NCI-H446 treated with DMSO at 0.1 percent for 48 hours (cell line): ENCODE measurements at regions not wholly inside any gene's neighbourhood (a gene's known extent, or its start where the extent isn't known, plus 50 kb on each side); places are given as distances from the start of the nearest gene placed in this dataset.
"Not testable (repeated sequence)": the region's sequence is repeated elsewhere in the genome, so short reads cannot be mapped to it uniquely, and the experiment has no call there.

Source experiments
- DNase-seq: peaks from one replicate; lab custom pipeline; 2025; lab: John Stamatoyannopoulos, UW

DNA sequence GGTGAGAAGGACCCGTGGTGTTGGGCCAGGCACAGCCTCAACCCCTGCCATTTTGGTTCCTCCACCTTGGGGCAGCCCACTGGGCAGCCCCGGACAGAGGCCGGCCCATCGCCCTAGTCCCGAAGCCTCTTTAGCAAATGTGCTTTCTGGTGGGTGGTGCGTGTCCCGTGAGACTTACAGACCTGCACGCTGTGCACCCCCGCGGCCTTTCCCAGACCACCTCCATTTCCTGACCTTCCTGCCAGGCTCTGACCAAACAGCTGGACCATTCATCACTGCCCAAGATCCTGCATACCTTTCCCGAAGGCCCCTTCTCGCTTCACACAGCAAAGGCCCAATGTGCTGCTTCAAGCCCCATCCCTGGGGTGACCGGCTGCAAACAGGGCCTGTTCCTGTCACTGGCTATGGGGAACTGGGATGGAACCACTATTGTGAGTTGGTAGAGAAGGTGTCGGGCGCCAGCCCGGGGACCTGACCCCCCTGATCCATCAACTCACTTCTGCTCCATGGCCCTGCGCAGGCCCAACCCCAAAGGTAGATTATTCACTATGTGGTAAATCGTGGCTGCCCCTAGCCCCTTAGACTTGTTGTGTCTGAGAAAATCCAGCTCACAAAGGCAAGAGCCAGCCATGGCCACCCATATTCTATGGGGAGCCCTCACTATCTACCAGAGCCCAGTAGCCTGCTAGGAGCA lies 341.0 kb downstream of the EIPR1 start:
- no peak for DNase-seq

DNA sequence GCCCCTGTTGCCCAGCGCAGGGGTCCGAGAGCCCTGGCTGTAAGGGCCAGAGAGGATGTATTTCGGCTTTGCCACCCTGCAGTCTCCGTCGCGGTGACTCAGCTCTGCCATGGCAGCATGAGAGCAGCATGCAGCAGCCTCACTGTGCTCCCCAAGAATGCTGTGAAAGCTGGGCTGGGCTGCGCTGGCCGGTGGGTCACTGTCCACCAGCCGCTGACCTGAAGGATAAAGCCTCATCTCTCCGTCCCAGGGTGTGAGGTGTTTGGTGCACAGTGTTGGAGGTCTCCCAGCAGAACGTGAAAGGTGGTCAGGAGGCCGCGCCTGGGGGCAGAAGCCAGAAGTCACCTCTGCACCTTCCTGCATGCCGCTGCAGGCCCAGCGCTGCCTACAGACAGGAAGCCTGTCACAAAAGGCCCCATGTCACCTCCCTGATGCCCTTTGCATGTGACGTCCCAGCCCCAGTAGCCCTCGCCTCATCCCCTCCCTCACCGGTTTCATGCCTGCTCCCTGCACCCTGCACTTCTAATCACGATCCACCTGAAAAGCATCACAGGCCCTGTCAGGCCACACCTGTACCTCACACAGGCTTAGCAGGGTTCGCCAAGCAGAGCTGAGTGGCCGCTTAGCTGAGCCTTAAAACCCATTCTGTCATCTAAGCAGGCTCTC lies 342.1 kb downstream of the EIPR1 start:
- DNase-seq = no peak

DNA sequence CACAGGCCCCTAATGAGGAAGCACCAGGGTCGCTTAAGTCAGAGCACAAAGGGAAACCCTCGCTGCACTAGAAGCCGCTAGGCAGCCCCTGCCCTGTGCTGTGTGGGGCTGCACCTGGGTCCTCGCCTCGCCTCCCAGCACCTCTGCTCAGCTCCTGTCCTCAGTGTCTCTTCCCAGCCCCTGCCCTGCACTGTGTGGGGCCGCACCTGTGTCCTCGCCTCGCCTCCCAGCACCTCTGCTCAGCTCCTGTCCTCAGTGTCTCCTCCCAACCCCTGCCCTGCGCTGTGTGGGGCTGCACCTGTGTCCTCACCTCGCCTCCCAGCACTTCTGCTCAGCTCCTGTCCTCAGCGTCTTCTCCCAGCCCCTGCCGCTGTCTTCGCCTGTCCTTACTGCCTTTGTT lies 342.8 kb downstream of the EIPR1 start:
- no peak for DNase-seq

DNA sequence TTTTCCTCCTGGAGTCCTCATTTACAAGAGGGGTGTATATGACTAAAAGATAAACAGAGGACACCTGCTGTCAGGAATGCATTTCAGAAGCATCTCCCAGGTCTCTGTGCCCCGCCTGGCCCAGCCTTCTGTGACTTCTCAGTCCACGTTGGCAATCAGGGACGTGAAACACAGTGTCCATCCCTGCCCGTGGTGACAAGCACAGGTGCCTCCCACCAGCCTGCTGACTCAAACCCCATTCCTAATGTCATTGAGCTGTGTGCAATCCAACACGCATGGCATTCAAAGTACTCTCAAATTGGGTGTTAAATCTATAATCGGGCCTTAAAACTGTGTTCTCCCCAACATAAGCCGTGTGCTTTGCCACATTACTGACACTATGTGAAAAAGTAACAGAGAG lies 343.2 kb downstream of the EIPR1 start:
- DNase-seq = no peak

DNA sequence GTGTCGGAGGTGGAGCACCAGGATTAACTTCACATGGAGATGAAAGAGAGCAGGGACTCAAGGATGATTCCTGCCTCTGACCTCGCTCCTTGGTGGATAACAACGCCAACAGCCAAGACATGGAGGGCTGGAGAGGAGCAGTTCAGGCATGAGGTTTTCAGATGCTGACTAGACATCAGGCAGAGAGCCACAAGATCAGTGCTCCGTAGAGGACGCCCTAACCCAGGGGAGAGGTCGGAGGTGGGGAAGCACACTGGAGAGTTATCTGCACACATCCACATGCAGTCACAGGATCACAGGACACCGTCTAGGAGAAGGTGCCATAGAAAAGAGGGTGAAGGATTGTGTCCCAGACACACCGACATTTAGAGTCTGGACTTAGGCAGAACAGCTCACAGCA lies 344.3 kb downstream of the EIPR1 start:
- no peak for DNase-seq

DNA sequence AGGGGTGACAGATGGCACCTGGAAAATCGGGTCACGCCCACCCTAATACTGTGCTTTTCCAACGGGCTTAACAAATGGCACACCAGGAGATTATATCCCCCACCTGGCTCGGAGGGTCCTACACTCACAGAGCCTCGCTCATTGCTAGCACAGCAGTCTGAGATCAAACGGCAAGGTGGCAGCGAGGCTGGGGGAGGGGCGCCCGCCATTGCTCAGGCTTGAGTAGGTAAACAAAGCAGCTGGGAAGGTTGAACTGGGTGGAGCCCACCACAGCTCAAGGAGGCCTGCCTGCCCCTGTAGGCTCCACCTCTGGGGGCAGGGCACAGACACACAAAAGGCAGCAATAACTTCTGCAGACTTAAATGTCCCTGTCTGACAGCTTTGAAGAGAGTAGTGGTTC lies 346.8 kb downstream of the EIPR1 start:
- DNase-seq = not testable (repeated sequence)

DNA sequence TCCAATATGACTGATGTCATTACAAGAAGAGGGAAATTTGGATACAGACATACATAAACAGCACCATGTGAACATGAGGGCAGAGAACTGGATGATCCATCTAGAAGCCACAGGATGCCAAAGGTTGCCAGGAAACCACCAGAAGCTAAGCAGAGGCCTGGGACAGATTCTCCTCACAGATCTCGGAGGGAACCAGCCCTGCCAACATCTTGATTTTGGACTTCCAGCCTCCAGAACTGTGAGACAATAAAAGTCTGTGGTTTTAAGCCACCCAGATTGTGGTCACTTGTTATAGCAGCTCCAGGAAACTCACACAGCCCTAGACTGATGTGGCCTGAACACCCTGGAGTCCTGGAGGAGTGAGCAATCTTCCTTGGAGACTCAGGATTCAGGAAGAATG lies 351.6 kb downstream of the EIPR1 start:
- DNase-seq = no peak

DNA sequence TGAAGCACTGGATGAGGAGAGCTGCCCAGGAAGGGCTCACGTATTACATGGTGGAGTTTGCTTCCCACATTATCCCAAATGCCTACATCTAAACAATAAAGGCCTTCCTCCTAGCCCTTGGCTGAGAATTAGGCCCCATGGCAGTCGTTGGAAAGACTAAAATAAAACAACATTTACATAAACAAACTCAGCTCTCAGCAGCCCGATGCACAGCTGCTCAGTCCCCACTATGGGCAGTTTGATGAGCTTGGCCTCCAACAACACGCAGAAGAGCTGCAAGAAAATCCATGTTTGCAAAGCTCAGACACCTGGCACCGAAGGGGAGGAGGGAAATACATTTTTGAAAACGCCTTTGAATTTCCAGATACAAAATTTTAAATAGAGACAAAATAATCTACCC lies 352.4 kb downstream of the EIPR1 start:
- DNase-seq = no peak

DNA sequence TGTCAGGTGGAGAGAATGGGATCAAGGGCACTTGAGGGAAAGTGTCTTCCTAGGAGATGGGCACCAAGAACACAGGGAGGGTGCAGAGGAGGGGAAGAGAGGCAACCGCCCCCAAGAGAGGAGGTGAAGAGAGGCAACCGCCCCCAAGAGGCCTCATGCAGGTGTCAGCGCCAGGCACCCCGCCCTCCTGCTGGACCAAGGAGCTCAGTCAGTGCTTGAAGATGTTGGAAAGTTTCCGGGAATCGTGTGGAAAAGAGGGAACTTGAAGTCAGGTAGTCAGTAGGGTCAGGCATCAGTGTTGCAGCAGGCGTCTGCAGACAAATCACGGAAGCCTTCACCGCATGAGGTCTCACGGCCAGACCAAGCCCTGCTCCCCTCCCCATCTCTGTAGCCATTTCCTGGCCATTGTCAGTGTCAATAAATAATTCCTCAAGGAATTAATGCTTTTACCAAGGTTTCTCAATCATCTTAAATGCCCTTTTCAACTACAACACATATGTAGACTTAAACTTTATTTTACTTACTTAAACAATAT lies 353.1 kb downstream of the EIPR1 start:
- DNase-seq = no peak

DNA sequence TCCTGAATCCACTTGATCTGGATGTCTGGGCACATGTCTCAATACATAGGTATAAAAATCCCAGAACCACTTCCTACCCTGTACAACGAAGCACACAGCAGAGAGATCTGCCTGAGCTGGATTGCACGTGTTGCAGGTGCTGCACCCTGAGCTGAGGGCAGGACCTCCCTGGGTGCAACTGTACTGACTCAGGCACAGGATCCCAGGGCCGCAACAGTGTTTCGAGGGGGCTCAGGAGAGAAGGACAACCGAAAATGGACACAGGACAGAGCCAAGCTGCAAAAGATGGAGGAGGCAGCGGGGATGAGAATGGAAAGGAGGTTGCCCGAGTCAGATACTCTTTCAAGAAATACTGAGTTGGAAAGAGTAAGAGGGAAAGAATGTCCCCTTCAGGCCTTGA lies 354.1 kb downstream of the EIPR1 start:
- DNase-seq = no peak

DNA sequence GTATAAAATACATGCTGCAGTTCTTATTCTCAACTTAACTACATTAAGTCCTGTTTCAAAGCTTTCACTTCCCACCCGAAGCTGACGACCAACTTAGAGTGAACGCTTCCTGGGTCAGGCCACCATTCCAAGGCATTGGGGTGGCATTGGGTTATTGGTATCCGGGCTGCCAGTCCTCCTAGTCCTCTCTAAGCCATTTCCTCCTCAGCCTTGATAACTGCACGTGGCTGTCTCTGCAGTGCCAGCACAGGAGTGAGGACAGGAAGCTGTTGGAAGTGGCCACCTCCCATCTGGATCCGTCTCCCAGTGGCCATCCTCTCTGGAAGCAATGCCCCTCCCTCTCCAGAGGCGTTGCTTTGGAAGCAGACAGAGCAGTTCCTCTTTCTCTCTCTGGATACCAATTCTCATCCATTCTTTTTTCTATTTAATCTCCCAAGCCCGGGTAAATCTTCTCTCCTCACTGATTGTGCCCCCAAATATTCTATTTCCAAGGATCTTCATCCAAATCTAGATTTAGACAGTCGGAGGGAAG lies 354.7 kb downstream of the EIPR1 start:
- no peak for DNase-seq

DNA sequence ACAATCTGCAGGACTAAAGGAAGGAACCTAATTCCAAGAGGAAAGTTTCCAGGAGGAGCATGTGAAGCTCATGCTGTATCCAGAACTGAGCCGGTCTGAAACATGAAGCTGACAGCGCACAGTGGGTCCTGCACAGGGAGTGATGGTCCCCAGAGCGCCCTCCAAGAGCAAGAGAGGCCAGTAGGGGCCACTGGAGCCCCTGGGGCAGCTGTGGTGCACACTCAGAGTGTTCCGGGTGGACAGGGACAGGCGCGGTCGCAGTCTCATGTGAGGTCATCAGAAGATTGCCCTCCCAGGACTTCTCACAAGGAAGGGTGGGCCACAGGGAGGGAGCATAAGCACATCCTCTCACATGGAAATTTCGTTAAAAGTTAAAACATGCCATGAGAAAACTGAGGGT lies 355.9 kb downstream of the EIPR1 start:
- no peak for DNase-seq

DNA sequence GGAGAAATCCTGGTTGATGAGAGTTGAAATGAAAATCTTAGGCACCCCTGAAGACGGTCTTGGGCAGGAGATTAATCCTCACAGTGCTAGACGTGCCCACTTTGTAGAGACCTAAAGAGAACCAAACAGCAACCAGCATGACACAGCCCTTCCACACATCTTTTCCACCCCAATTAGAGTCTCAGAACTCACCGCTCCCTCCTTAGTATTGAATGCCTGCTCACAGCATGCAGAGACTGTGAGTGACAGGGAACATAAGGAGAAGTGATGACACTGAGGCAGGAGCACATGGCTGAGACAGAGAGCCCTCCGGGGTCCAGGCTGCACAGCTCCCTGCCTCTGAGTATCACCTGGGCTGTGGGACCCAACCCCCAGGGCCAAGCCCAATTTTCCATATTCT lies 367.6 kb downstream of the EIPR1 start:
- DNase-seq = no peak

DNA sequence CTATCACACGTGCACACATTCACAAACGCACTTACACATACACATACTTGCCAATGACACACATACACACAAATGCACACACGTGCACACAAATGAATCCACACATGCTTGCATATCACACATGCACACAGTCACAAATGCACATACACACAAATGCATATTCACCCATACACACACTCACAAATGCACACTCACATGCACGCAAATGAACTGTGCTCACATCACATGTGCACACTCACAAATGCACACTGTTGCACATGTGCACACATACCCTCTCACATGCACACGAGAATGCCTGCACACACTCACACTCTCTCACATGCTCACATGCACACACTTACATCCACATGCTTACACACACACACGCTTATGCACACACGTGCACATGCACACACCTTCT lies 368.1 kb downstream of the EIPR1 start:
- DNase-seq = no peak

DNA sequence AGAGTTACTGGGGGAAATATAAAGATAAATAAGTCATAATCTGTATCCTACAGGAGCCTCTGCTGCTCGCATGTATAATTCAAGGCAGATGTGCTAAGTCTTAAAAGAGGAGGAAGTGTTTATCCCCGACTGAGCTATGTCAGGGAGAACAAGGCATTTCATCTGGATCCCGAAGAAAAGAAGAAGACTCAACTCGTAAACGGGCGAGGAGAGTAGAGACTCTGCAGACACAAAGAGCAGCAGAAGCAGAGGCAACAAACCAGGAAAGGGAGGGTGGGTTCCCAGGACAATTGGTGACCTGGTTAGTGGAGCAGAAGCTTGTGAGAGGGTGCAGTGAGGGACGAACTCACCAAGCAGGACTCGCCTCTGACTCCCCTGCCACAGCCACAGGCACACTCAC lies 368.6 kb downstream of the EIPR1 start:
- DNase-seq = no peak

DNA sequence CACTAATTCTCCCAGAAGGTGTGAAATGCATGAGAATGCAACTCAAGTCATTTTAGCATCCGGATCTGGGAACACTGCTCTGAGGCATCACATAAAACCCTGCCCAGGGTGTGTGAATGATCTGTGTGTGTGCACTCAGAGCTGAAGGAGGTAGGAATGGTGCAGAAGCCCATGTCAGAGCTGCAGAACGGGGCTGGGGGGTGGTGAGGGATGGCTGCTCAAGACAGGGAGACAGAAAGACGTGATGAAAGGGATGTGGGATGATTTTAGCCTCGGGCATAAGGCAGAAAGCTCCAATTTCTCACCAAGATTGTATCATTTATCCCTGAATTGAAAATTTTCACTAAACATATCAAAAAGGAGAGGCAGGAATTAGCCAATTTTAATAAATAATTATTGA lies 369.1 kb downstream of the EIPR1 start:
- no peak for DNase-seq

DNA sequence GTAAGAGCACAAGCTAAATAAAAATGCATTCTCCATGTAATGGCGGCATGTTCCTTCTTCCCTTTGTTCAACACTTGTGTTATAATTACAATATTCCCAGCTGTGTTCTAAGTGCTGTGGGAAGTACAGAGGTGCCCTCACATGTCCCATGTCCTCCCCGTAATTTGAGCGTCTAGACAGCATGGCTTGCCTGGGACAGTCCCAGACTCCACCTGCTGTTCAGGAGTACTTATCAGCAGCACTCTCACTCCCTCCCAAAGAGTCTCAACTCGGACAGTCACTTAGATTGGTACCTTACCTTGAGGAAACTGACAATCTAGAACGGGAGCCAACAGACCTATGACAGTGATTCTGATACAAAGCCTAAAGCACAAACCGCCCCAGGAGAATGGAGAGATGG lies 370.5 kb downstream of the EIPR1 start:
- DNase-seq = no peak

DNA sequence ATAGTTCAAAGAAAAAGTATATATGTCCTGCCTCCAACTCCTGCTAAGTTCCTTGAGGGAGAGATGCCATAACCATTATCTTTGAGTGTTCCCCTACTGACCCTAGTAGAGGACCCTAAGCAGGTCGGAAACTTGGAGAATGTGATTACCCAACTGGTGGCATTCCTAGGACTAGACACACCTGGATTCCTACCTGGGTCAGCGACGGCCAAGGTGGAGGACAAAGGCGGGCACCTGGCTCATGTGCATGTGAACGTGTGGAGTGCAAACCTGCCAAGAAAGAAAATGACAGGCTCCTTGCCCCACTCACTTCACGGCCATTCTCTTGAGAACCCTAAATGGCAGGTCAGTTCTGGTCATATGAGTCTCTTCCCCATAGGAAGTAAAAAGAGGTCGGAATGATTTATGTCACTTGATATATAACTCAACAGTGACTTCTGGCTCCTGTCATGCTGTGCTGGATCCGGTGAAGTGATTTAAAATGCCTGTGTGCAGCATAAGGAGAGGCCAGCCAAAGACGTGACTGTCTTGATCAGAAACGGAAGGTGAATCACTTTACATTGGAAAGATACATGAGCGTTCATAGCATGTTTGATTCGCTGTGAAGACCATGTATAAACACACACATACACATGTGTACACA lies 371.6 kb downstream of the EIPR1 start:
- DNase-seq = no peak

DNA sequence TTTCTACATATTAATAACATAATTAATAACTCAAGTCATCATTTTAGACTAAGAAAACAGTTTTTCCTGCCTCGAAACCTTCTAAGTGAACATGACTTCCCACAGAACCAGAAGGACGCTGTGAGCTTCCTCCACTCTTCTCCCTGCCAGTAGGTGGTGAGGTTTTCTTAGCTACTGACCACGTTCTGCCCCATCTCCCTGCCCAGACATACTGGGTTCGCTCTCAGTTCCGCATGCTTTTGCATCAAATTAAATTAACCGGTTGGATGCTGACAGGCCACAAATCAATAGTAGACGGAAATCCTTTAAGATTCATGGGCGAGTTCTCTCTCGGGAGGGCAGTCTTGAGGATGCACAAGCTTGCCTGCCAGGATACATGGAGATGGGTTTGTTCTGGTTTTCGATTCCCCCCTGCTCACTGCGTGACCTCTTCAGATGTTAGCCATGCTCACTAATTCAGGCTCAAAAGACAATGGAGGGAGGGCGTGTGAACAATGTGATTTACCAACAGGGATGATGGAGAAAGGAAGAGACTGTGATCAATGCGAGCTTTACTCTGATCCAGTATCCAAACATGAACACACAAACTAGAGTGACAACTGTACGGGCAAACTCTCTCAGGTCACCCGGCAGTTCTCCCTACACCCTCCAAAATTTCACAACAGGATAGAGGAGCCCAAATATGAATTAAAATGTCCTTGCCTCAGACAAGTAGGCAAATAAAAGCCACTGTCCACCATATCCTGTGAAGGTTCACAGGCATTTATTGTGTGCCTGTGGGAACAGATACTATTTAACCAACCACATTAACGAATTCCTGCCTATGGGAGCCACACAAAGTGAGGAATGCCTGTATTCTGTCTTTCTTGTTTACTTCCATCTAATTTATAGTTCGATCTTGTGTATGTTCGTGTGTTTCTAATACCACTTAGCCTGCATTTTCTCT lies 375.7 kb downstream of the EIPR1 start:
- no peak for DNase-seq

DNA sequence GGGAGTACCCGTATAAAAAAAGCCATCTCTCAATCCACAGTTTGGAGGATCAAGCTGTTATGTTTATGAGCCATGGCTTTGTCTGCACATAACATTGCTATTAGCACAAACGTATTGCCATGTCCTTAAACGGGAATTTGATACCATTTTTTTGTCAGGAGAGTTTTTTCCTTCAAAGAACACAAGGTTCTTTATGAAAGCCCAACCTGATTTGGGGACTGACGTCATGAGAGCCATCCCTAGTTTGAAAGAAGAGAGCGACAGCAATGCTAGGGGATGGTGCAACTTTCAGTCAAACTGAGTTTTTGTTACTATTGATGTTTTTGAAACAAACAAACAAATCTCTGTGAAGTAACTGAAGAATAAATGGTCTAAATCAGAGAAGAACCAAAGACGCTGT lies 376.6 kb downstream of the EIPR1 start:
- no peak for DNase-seq

DNA sequence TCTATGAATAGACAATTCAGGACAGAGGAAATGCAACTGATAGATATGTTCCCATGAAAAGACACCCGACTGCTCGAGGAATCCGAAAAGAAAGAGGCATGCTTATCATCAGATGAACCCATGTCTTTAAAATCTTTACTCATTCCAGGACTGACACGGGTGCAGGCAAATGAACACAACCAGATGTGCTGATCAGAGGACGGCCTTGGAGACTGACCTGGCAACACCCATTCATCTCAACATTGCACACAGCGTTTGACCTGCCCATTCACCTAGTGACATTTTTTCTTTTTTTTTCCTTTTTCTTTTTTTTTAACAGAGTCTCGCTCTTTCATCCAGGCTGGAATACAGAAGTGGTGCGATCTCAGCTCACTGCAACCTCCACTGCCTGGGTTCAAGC lies 377.5 kb downstream of the EIPR1 start:
- DNase-seq = no peak

DNA sequence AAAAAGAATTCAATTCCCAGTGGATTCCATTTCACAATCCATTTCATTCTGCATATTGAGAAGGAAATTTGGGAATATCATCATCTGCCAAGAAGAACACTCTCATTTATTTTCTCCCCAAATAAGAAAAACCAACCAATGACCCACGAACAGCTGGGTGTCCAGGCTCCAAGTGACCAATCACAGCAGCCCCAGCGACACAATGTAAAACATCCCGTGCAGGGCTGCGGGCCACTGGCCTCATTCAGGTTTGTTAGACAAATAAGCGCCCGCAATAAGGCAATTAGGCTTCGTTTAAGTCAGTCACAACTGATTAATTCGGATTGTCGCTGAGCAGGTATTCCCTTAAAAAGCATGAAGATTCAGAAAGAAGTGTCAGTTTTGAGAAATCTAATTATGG lies 378.6 kb downstream of the EIPR1 start:
- no peak for DNase-seq
